ENCODE measurements at regions not wholly inside any gene's neighbourhood (a gene's known extent, or its start where the extent isn't known, plus 50 kb on each side); places are given as distances from the start of the nearest gene placed in this dataset.

- H4K20me1 ChIP-seq (ENCODE audit: control insufficient read depth, extremely low read depth, insufficient read depth, low read length): no peaks in the 10 kb centered on the region
- dilution Hi-C loops (cut with MboI; ENCODE audit: extremely low pct_ligation_motif_present, low sequenced_read_pairs): no loop called here
- H3K4me3 ChIP-seq (ENCODE audit: control insufficient read depth in 2 of 3, extremely low read depth in 1 of 3, insufficient read depth in 2 of 3, low read depth in 1 of 3, low read length in 3 of 3): no peak overlapping the region
- H3K9me1 ChIP-seq (ENCODE audit: control insufficient read depth, extremely low read depth, insufficient read depth, low read length): no peaks in the 10 kb centered on the region
- H3K27me3 ChIP-seq (ENCODE audit: control insufficient read depth, extremely low read depth, insufficient read depth, low read length): no peaks in the 10 kb centered on the region
- H3K9ac ChIP-seq (ENCODE audit: control insufficient read depth, extremely low read depth, insufficient read depth, low read length): no peak overlapping the region
- H3K27ac ChIP-seq (ENCODE audit: control insufficient read depth, insufficient read depth, low read length): no peak overlapping the region
- no peak overlapping the region for H2AFZ ChIP-seq (ENCODE audit: control insufficient read depth, low read length)
- no peaks in the 10 kb centered on the region for H3K9me3 ChIP-seq (ENCODE audit: control insufficient read depth, low read depth, low read length)
- DNase-seq (ENCODE audit: low read depth, low spot score): no peak
- no peaks in the 10 kb centered on the region for H3K36me3 ChIP-seq (ENCODE audit: control insufficient read depth in 2 of 2, extremely low read depth in 1 of 2, insufficient read depth in 2 of 2, low read length in 2 of 2)
- H3K4me2 ChIP-seq (ENCODE audit: control insufficient read depth, extremely low read depth, insufficient read depth, low read depth, low read length): no peak overlapping the region
- FAIRE-seq: no peak
- no peaks in the 10 kb centered on the region for H3K4me1 ChIP-seq (ENCODE audit: control insufficient read depth, extremely low read depth, insufficient read depth, low read length)
- no peaks in the 10 kb centered on the region for H3K79me2 ChIP-seq (ENCODE audit: control insufficient read depth, insufficient read depth, low read length)
- TF ChIP-seq CTCF (optimal IDR thresholded peaks at IDR 0.05 in 1 of 3, IDR thresholded peaks at IDR 0.05 in 1 of 3, conservative IDR thresholded peaks at IDR 0.05 in 1 of 3; ENCODE audit: extremely low read depth in 1 of 3, insufficient read depth in 2 of 3, low read length in 3 of 3) (no peak), EZH2 (IDR thresholded peaks at IDR 0.05; ENCODE audit: low read length) (no peak)
Measured at GRCh38 chr1:213759359-213760181, 228.2 kb upstream of the PROX1 start.

GRCh38 chr1:213761845-213762407 lies 225.8 kb upstream of the PROX1 start:
- no peak overlapping the region for H2AFZ ChIP-seq (ENCODE audit: control insufficient read depth, low read length)
- no peak for FAIRE-seq
- H3K4me3 ChIP-seq (ENCODE audit: control insufficient read depth in 2 of 3, extremely low read depth in 1 of 3, insufficient read depth in 2 of 3, low read depth in 1 of 3, low read length in 3 of 3): no peak overlapping the region
- H3K79me2 ChIP-seq (ENCODE audit: control insufficient read depth, insufficient read depth, low read length): no peaks in the 10 kb centered on the region
- H3K27ac ChIP-seq (ENCODE audit: control insufficient read depth, insufficient read depth, low read length): no peak overlapping the region
- no peaks in the 10 kb centered on the region for H3K9me1 ChIP-seq (ENCODE audit: control insufficient read depth, extremely low read depth, insufficient read depth, low read length)
- no peaks in the 10 kb centered on the region for H3K36me3 ChIP-seq (ENCODE audit: control insufficient read depth in 2 of 2, extremely low read depth in 1 of 2, insufficient read depth in 2 of 2, low read length in 2 of 2)
- H3K27me3 ChIP-seq (ENCODE audit: control insufficient read depth, extremely low read depth, insufficient read depth, low read length): no peaks in the 10 kb centered on the region
- no peak for DNase-seq (ENCODE audit: low read depth, low spot score)
- dilution Hi-C loops (cut with MboI; ENCODE audit: extremely low pct_ligation_motif_present, low sequenced_read_pairs): no loop called here
- no peaks in the 10 kb centered on the region for H4K20me1 ChIP-seq (ENCODE audit: control insufficient read depth, extremely low read depth, insufficient read depth, low read length)
- no peak for TF ChIP-seq CTCF (optimal IDR thresholded peaks at IDR 0.05 in 1 of 3, IDR thresholded peaks at IDR 0.05 in 1 of 3, conservative IDR thresholded peaks at IDR 0.05 in 1 of 3; ENCODE audit: extremely low read depth in 1 of 3, insufficient read depth in 2 of 3, low read length in 3 of 3)
- no peak for TF ChIP-seq EZH2 (IDR thresholded peaks at IDR 0.05; ENCODE audit: low read length)
- no peak overlapping the region for H3K4me2 ChIP-seq (ENCODE audit: control insufficient read depth, extremely low read depth, insufficient read depth, low read depth, low read length)
- no peaks in the 10 kb centered on the region for H3K9me3 ChIP-seq (ENCODE audit: control insufficient read depth, low read depth, low read length)
- no peak overlapping the region for H3K9ac ChIP-seq (ENCODE audit: control insufficient read depth, extremely low read depth, insufficient read depth, low read length)
- H3K4me1 ChIP-seq (ENCODE audit: control insufficient read depth, extremely low read depth, insufficient read depth, low read length): no peaks in the 10 kb centered on the region
